Endothelial cell (in vitro differentiated cells): ENCODE measurements at regions not wholly inside any gene's neighbourhood (a gene's known extent, or its start where the extent isn't known, plus 50 kb on each side); places are given as distances from the start of the nearest gene placed in this dataset.
"Not testable (repeated sequence)": the region's sequence is repeated elsewhere in the genome, so short reads cannot be mapped to it uniquely, and the experiment has no call there.

Experiments
- DNase-seq: peaks from one replicate; pipeline ENCODE4 v3.0.0; 2021; ENCODE audit warnings: low spot score
- H3K27ac Mint-ChIP-seq: one replicate; pipeline ENCODE4 v1.8.0; 2021; ENCODE audit warnings: mixed read lengths, inconsistent platforms; ENCODE audit not compliant: unreplicated experiment
- H3K27me3 Mint-ChIP-seq: one replicate; pipeline ENCODE4 v1.8.0; 2021; ENCODE audit warnings: mild to moderate bottlenecking, moderate library complexity, mixed read lengths, inconsistent platforms; ENCODE audit not compliant: unreplicated experiment
- H3K36me3 Mint-ChIP-seq: one replicate; pipeline ENCODE4 v1.8.0; 2021; ENCODE audit warnings: mild to moderate bottlenecking, low read depth, mixed read lengths, inconsistent platforms; ENCODE audit not compliant: unreplicated experiment
- H3K4me1 Mint-ChIP-seq: one replicate; pipeline ENCODE4 v1.8.0; 2021; ENCODE audit warnings: mild to moderate bottlenecking, mixed read lengths, inconsistent platforms; ENCODE audit not compliant: unreplicated experiment
- H3K4me3 Mint-ChIP-seq: one replicate; pipeline ENCODE4 v1.8.0; 2021; ENCODE audit warnings: mild to moderate bottlenecking, mixed read lengths, inconsistent platforms; ENCODE audit not compliant: unreplicated experiment
- H3K9me3 Mint-ChIP-seq: one replicate; pipeline ENCODE4 v1.8.0; 2021; ENCODE audit warnings: mixed read lengths, inconsistent platforms; ENCODE audit not compliant: unreplicated experiment
- TF ChIP-seq, protein P1 (sequence below): fragments of 200-600 bp; sonication (generic); IDR thresholded peaks from one replicate; pipeline ENCODE4 v1.5.0; 2021; ENCODE audit warnings: antibody characterized with exemption; ENCODE audit not compliant: unreplicated experiment

DNA sequence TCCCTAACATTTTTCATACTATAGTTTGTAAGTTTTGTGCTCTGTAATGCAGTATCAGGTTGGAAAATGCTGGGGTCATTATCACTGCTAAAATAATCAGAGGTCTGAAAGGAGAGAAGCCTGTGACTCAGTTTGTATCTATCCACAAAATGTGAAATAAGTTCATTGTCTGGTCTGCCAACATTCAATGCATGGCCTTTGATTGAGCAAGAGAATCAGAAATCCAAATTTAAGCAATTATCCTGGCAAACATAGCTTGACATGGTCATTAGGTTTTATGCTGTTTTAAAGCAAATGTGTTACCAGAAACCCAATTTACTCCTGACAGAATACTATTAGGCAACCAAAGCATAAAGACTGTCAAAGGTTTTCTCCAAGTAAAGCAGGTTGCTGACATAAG is 709.7 kb upstream of the SEMA3D start:
- H3K4me3 Mint-ChIP-seq = no peak overlapping the region
- no peaks in the 10 kb centered on the region for H3K36me3 Mint-ChIP-seq
- TF ChIP-seq, protein P1, sequence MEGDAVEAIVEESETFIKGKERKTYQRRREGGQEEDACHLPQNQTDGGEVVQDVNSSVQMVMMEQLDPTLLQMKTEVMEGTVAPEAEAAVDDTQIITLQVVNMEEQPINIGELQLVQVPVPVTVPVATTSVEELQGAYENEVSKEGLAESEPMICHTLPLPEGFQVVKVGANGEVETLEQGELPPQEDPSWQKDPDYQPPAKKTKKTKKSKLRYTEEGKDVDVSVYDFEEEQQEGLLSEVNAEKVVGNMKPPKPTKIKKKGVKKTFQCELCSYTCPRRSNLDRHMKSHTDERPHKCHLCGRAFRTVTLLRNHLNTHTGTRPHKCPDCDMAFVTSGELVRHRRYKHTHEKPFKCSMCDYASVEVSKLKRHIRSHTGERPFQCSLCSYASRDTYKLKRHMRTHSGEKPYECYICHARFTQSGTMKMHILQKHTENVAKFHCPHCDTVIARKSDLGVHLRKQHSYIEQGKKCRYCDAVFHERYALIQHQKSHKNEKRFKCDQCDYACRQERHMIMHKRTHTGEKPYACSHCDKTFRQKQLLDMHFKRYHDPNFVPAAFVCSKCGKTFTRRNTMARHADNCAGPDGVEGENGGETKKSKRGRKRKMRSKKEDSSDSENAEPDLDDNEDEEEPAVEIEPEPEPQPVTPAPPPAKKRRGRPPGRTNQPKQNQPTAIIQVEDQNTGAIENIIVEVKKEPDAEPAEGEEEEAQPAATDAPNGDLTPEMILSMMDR = no peak
- H3K27ac Mint-ChIP-seq = no peak overlapping the region
- no peaks in the 10 kb centered on the region for H3K27me3 Mint-ChIP-seq
- no peaks in the 10 kb centered on the region for H3K9me3 Mint-ChIP-seq
- no peaks in the 10 kb centered on the region for H3K4me1 Mint-ChIP-seq
- DNase-seq = no peak

DNA sequence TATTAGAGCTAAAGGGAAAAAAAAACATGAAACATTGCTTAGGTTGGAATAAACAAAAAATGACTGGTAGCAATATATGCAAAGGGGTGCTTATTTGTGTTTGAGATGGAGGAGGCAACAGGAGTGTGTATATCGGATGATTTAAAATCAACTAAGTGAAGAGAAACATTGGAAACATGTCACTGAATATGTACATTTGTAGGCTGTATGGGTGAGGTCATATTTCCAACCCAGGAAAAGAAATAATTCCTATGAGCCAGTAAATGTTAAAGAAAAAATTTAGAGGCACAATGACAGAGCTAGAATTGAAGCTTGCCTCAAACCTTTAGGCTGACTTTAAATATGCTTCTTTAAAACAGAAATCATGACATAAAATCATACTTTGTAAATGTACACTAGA is 709.0 kb upstream of the SEMA3D start:
- TF ChIP-seq, protein P1 = no peak
- no peaks in the 10 kb centered on the region for H3K9me3 Mint-ChIP-seq
- H3K36me3 Mint-ChIP-seq = no peaks in the 10 kb centered on the region
- DNase-seq = no peak
- no peak overlapping the region for H3K4me3 Mint-ChIP-seq
- H3K27me3 Mint-ChIP-seq = no peaks in the 10 kb centered on the region
- no peaks in the 10 kb centered on the region for H3K4me1 Mint-ChIP-seq
- H3K27ac Mint-ChIP-seq = no peak overlapping the region

GRCh38 chr7:85891900-85892299 is 705.0 kb upstream of the SEMA3D start:
- not testable (repeated sequence) for H3K4me1 Mint-ChIP-seq, H3K27ac Mint-ChIP-seq, H3K9me3 Mint-ChIP-seq, H3K4me3 Mint-ChIP-seq, H3K36me3 Mint-ChIP-seq, H3K27me3 Mint-ChIP-seq, DNase-seq

GRCh38 chr7:85890244-85890811 is 703.5 kb upstream of the SEMA3D start:
- H3K9me3 Mint-ChIP-seq = no peaks in the 10 kb centered on the region
- no peak overlapping the region for H3K4me3 Mint-ChIP-seq
- H3K4me1 Mint-ChIP-seq = no peaks in the 10 kb centered on the region
- no peaks in the 10 kb centered on the region for H3K27me3 Mint-ChIP-seq
- no peak overlapping the region for H3K27ac Mint-ChIP-seq
- no peak for DNase-seq
- TF ChIP-seq, protein P1 = peak; percentile 78
- H3K36me3 Mint-ChIP-seq = no peaks in the 10 kb centered on the region

- H3K27ac Mint-ChIP-seq = no peak overlapping the region
- DNase-seq = no peak
- H3K36me3 Mint-ChIP-seq = no peaks in the 10 kb centered on the region
- no peaks in the 10 kb centered on the region for H3K27me3 Mint-ChIP-seq
- H3K4me1 Mint-ChIP-seq = no peaks in the 10 kb centered on the region
- no peak overlapping the region for H3K4me3 Mint-ChIP-seq
- no peaks in the 10 kb centered on the region for H3K9me3 Mint-ChIP-seq
- TF ChIP-seq, protein P1 = no peak
Measured at GRCh38 chr7:85887133-85887532, 700.3 kb upstream of the SEMA3D start.
